ENCODE measurements at regions not wholly inside any gene's neighbourhood (a gene's known extent, or its start where the extent isn't known, plus 50 kb on each side); places are given as distances from the start of the nearest gene placed in this dataset.

DNA sequence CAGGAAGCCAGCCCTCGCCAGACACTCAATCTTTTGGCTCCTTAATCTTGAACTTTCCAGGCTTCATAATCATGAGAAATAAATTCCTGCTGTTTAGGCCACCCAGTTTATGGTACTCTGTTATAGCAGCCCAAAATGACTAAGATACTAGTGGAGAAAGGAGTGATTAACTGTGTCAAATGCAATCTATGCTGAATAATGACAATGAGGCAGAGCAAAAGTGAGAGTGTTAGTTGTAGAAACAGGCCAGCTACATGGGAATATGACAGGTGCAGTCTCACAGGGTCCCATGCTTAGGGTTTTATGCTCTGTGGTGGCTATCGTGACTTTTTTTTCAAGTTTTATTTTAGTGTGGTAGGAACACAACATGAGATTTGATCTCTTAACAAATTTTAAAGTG is 888.8 kb downstream of the TTLL7 start:
- no peak overlapping the region for H3K4me3 ChIP-seq (ENCODE audit: control insufficient read depth, low read depth, low read length)
- TF ChIP-seq, protein P1, sequence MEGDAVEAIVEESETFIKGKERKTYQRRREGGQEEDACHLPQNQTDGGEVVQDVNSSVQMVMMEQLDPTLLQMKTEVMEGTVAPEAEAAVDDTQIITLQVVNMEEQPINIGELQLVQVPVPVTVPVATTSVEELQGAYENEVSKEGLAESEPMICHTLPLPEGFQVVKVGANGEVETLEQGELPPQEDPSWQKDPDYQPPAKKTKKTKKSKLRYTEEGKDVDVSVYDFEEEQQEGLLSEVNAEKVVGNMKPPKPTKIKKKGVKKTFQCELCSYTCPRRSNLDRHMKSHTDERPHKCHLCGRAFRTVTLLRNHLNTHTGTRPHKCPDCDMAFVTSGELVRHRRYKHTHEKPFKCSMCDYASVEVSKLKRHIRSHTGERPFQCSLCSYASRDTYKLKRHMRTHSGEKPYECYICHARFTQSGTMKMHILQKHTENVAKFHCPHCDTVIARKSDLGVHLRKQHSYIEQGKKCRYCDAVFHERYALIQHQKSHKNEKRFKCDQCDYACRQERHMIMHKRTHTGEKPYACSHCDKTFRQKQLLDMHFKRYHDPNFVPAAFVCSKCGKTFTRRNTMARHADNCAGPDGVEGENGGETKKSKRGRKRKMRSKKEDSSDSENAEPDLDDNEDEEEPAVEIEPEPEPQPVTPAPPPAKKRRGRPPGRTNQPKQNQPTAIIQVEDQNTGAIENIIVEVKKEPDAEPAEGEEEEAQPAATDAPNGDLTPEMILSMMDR (conservative IDR thresholded peaks at IDR 0.05; ENCODE audit: control insufficient read depth, insufficient read depth, low read depth, low read length) = no peak
- DNase-seq (ENCODE audit: low read depth) = no peak

DNA sequence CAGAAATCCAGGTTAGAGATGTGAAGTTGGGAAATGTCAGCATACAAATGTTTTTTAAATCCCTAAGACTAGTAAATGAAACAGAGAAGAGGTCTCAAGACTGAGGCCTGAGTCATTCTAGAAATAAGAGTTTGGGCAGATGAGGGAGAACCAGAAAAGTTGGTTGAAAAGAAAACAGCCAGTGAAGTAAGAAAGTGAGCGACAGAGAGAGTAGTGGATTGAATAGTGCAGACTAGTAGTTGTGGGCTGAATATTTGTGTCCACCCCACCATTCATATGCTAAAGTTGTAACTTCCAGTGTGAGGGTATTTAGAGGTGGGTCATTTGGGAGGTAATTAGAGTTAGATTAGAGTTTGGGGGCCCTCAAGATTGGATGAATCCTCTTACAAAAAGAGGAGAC is 889.2 kb downstream of the TTLL7 start:
- no peak overlapping the region for H3K4me3 ChIP-seq (ENCODE audit: control insufficient read depth, low read depth, low read length)
- TF ChIP-seq, protein P1 (conservative IDR thresholded peaks at IDR 0.05; ENCODE audit: control insufficient read depth, insufficient read depth, low read depth, low read length) = no peak

DNA sequence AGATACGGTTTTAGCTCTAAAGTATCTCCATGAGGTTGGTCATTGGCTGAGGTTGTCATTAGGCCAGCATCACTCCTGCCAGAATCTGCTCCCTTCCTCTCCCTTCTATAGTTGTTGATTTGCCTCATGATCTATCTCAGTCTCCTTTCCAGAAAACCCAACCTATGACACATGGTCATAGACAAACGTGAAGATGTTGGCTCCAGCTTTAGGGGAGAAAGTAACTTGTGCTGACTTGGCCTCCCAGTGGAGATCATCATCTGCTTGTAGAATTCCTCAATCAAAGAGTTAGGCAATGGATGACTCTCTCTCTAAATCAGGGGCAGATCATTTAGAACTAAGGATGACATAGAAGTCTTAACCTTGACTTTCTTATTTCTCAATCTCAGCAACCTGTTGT is 894.4 kb downstream of the TTLL7 start:
- TF ChIP-seq, protein P1 (conservative IDR thresholded peaks at IDR 0.05; ENCODE audit: control insufficient read depth, insufficient read depth, low read depth, low read length) = no peak
- DNase-seq (ENCODE audit: low read depth) = peak; percentile 24
- H3K4me3 ChIP-seq (ENCODE audit: control insufficient read depth, low read depth, low read length) = no peak overlapping the region

More for the DNA sequence above, 889.2 kb downstream of the TTLL7 start:
- no peak for DNase-seq (ENCODE audit: low read depth)

DNA sequence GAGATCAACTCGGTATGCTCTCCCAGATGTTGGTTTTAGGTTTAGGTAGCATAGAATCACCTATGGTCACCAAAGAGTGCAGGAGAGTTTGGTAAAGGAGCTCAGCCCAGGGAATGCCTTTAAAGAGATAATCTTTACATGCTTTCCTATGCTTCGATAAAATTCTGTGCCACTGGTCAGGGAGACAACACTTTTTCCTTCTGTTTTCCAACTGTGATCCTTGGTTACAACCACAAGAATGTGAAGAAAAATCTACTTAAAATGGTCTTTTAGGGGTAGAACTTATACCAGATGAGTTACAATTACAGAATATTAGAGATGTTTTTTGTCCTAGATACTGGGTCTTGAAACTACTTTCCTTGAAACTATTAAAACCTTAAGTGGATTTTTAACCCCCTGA is 895.6 kb downstream of the TTLL7 start:
- TF ChIP-seq, protein P1 (conservative IDR thresholded peaks at IDR 0.05; ENCODE audit: control insufficient read depth, insufficient read depth, low read depth, low read length) = no peak
- no peak overlapping the region for H3K4me3 ChIP-seq (ENCODE audit: control insufficient read depth, low read depth, low read length)
- DNase-seq (ENCODE audit: low read depth) = no peak

DNA sequence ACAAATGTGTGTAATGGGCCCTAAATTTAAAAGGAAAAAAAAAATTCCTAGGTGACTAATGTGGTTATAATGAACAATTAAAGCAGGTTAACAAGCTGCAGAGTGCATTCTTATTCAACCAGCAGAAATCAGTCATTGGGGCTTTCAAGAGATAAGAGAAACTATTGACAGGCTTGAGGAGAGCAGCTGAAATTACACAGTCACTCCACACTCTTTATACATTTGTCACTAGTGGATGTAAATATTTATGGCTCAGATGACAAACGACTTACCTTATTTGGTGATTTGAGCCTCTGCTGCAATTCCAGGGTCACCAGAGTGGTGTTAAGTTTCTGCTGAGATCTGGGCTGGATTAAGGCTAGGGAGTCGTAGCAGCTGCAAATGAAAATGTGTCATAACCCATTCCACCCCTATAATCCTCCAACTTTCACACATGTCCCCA is 896.3 kb downstream of the TTLL7 start:
- TF ChIP-seq, protein P1 (conservative IDR thresholded peaks at IDR 0.05; ENCODE audit: control insufficient read depth, insufficient read depth, low read depth, low read length) = no peak
- DNase-seq (ENCODE audit: low read depth) = peak; percentile 1
- no peak overlapping the region for H3K4me3 ChIP-seq (ENCODE audit: control insufficient read depth, low read depth, low read length)

DNA sequence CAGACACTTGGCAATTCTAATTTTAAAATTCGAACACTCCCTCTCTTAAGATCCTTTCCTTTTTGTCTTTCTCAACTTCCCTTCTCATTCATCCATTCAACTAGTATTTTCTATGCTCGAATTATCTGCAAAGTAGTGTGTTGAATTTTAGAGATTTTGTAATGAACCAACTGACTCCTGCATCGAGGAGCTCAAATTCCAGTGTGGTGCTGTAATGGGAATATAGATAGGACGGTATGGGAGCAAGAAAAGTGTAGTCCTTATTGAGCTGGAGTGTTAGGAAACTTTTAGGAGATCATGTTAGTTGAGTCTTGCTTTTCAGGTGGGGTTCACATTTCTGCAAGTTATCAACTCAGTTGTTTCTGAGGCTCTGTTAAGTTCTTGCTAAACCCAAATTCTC is 897.5 kb downstream of the TTLL7 start:
- DNase-seq (ENCODE audit: low read depth) = no peak
- no peak overlapping the region for H3K4me3 ChIP-seq (ENCODE audit: control insufficient read depth, low read depth, low read length)
- TF ChIP-seq, protein P1 (conservative IDR thresholded peaks at IDR 0.05; ENCODE audit: control insufficient read depth, insufficient read depth, low read depth, low read length) = no peak

DNA sequence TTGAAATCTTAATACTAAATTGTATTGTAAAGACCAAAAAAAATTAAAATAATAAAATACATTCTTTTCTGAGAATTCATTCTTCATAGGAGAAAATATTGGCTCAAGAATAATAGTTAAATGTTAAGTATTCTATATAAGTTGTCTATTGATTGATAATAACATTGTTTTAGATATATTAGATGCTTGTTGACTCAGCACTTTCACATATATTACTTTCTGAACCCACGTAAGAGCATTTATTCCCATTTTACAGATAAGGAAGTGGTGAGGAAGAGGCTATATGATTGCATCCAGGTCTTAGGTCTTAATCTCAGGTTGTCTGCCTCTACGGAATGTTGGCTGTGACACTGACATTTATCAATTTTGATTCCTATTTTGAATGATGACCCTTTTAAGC is 898.8 kb downstream of the TTLL7 start:
- DNase-seq (ENCODE audit: low read depth) = no peak
- no peak overlapping the region for H3K4me3 ChIP-seq (ENCODE audit: control insufficient read depth, low read depth, low read length)
- TF ChIP-seq, protein P1 (conservative IDR thresholded peaks at IDR 0.05; ENCODE audit: control insufficient read depth, insufficient read depth, low read depth, low read length) = no peak
